MM.1S (cell line): ENCODE measurements at regions not wholly inside any gene's neighbourhood (a gene's known extent, or its start where the extent isn't known, plus 50 kb on each side); places are given as distances from the start of the nearest gene placed in this dataset.

Source experiments
- CTCF ChIP-seq: fragments of 300-600 bp; sonication (generic); IDR thresholded peaks from 2 replicates; pipeline ENCODE4 v1.5.1; 2016; ENCODE audit warnings: antibody characterized with exemption, low read length, mixed read lengths
- EZH2phosphoT487 ChIP-seq: fragments of 300-600 bp; sonication (generic); IDR thresholded peaks from 2 replicates; pipeline ENCODE4 v1.6.1; 2018; ENCODE audit warnings: antibody characterized with exemption, low read length

GRCh38 chr2:22801970-22802369 lies 583.0 kb upstream of the KLHL29 start:
- no peak for TF ChIP-seq CTCF
- TF ChIP-seq EZH2phosphoT487, result no peak
